MM.1S (cell line): ENCODE measurements at regions not wholly inside any gene's neighbourhood (a gene's known extent, or its start where the extent isn't known, plus 50 kb on each side); places are given as distances from the start of the nearest gene placed in this dataset.

Experiments
- DNase-seq: peaks from one replicate; pipeline ENCODE4 v3.0.0-alpha.2; 2015
- H2AFZ ChIP-seq: fragments of 300-600 bp; sonication (generic); 2 replicates; pipeline ENCODE4 v1.6.0; 2016; ENCODE audit warnings: antibody characterized with exemption, low read length
- H3F3A ChIP-seq: fragments of 300-600 bp; sonication (generic); 2 replicates; pipeline ENCODE4 v1.6.1; 2016; ENCODE audit warnings: mild to moderate bottlenecking, antibody characterized with exemption, low read length, moderate library complexity, mixed read lengths; ENCODE audit not compliant: insufficient read depth
- H3K27ac ChIP-seq: fragments of 300-600 bp; sonication (generic); 2 replicates; pipeline ENCODE4 v1.5.1; 2016; ENCODE audit warnings: mild to moderate bottlenecking, low read length
- H3K27me3 ChIP-seq: fragments of 300-600 bp; sonication (generic); replicated peaks from 2 replicates; pipeline ENCODE4 v1.6.0; 2016; ENCODE audit warnings: low read length; ENCODE audit not compliant: insufficient read depth
- H3K36me3 ChIP-seq: fragments of 300-600 bp; sonication (generic); replicated peaks from 2 replicates; pipeline ENCODE4 v1.6.1; 2016; ENCODE audit warnings: mild to moderate bottlenecking, low read length, mixed read lengths; ENCODE audit not compliant: insufficient read depth
- H3K4me1 ChIP-seq: fragments of 300-600 bp; sonication (generic); 2 replicates; pipeline ENCODE4 v1.6.1; 2016; ENCODE audit warnings: low read length, mixed read lengths
- H3K4me2 ChIP-seq: fragments of 300-600 bp; sonication (generic); 2 replicates; pipeline ENCODE4 v1.6.0; 2016; ENCODE audit warnings: low read depth, low read length
- H3K4me3 ChIP-seq: fragments of 300-600 bp; sonication (generic); 2 replicates; pipeline ENCODE4 v1.5.1; 2016; ENCODE audit warnings: low read length, mixed read lengths
- H3K79me2 ChIP-seq: fragments of 300-600 bp; sonication (generic); 2 replicates; pipeline ENCODE4 v1.6.1; 2016; ENCODE audit warnings: mixed run types, low read length, mixed read lengths
- H3K9ac ChIP-seq: fragments of 300-600 bp; sonication (generic); 2 replicates; pipeline ENCODE4 v1.6.1; 2016; ENCODE audit warnings: low read length, mixed read lengths
- H3K9me2 ChIP-seq: fragments of 300-600 bp; sonication (generic); replicated peaks from 2 replicates; pipeline ENCODE4 v1.6.1; 2016; ENCODE audit warnings: mild to moderate bottlenecking, low read length, mixed read lengths; ENCODE audit not compliant: insufficient read depth
- H3K9me3 ChIP-seq: fragments of 300-600 bp; sonication (generic); replicated peaks from 2 replicates; pipeline ENCODE4 v1.6.1; 2016; ENCODE audit warnings: mild to moderate bottlenecking, low read length, mixed read lengths; ENCODE audit not compliant: insufficient read depth
- H4K20me1 ChIP-seq: fragments of 300-600 bp; sonication (generic); 2 replicates; pipeline ENCODE4 v1.6.1; 2016; ENCODE audit warnings: mild to moderate bottlenecking, low read length, moderate library complexity, mixed read lengths; ENCODE audit not compliant: insufficient read depth
- CTCF ChIP-seq: fragments of 300-600 bp; sonication (generic); IDR thresholded peaks from 2 replicates; pipeline ENCODE4 v1.5.1; 2016; ENCODE audit warnings: antibody characterized with exemption, low read length, mixed read lengths
- EZH2 ChIP-seq: fragments of 300-600 bp; sonication (generic); optimal IDR thresholded peaks from 2 replicates; pipeline ENCODE3; 2017; ENCODE audit warnings: low read depth, mild to moderate bottlenecking, antibody characterized with exemption, low read length, mixed read lengths
- EZH2phosphoT487 ChIP-seq: fragments of 300-600 bp; sonication (generic); IDR thresholded peaks from 2 replicates; pipeline ENCODE4 v1.6.1; 2018; ENCODE audit warnings: antibody characterized with exemption, low read length

GRCh38 chr10:61321041-61321857, 131.9 kb downstream of the TMEM26 start:
- Histone ChIP-seq H3K9me2 (no peaks in the 10 kb centered on the region), H2AFZ (no peak overlapping the region), H3K4me1 (peaks cover 12% of the 10 kb centered on the region), H3K9me3 (no peaks in the 10 kb centered on the region), H3K9ac (no peak overlapping the region), H3F3A (no peaks in the 10 kb centered on the region), H3K4me3 (no peak overlapping the region), H3K27ac (no peak overlapping the region), H3K79me2 (no peaks in the 10 kb centered on the region), H3K36me3 (no peaks in the 10 kb centered on the region), H3K27me3 (no peaks in the 10 kb centered on the region), H3K4me2 (no peak overlapping the region), H4K20me1 (no peaks in the 10 kb centered on the region)
- no peak for DNase-seq
- no peak for TF ChIP-seq EZH2
- no peak for TF ChIP-seq EZH2phosphoT487
- no peak for TF ChIP-seq CTCF

GRCh38 chr10:61320257-61320587, 133.0 kb downstream of the TMEM26 start:
- no peak for DNase-seq
- Histone ChIP-seq H2AFZ (no peak overlapping the region), H3F3A (no peaks in the 10 kb centered on the region), H3K79me2 (no peaks in the 10 kb centered on the region), H3K36me3 (no peaks in the 10 kb centered on the region), H3K4me2 (no peak overlapping the region), H4K20me1 (no peaks in the 10 kb centered on the region), H3K27me3 (no peaks in the 10 kb centered on the region), H3K27ac (no peak overlapping the region), H3K4me1 (peaks cover 12% of the 10 kb centered on the region), H3K4me3 (no peak overlapping the region), H3K9me2 (no peaks in the 10 kb centered on the region), H3K9me3 (no peaks in the 10 kb centered on the region), H3K9ac (no peak overlapping the region)
- no peak for TF ChIP-seq EZH2
- TF ChIP-seq CTCF, result no peak
- no peak for TF ChIP-seq EZH2phosphoT487

DNA sequence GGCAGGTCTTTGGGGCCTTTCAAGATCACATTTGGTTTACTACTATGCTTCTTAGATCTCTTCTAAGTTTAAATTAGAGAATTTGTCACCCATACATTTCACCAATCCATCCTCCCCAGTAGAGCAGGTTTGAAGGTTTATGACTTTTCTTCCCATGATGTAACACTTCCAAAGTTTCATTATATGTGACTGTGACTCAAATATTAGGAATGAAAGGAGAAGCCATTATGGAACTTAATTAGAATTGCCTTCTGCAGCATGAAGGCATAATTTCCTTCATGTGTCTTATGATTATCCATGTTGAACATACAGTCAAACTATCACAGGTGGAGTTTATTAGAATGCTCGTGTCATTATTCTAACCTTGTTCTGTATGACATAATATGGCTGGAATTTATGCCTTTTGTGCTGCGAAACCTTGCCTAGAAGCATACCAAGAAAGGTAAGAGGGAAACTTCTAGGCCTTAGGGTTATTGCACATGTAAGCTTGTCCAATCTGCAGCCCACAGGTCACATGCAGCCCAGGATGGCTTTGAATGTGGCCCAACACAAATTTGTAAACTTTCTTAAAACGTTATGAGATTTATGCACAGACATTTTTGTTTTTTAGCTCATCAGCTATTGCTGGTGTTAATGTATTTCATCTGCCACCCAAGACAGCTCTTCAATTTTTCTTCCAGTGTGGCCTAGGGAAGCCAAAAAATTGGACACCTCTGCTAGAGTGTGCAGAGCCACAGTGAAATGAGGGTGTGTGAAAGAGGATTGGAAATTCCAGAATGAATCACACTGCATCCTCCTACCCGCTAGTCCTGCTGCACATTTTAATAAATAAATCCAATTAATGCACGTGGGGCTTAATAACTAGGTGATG, 133.6 kb downstream of the TMEM26 start:
- Histone ChIP-seq H3K4me3 (no peak overlapping the region), H3K27ac (no peak overlapping the region), H3K4me1 (peaks cover 12% of the 10 kb centered on the region), H3K36me3 (no peaks in the 10 kb centered on the region), H3K9me3 (no peaks in the 10 kb centered on the region), H4K20me1 (no peaks in the 10 kb centered on the region), H3K4me2 (no peak overlapping the region), H2AFZ (no peak overlapping the region), H3K27me3 (no peaks in the 10 kb centered on the region), H3K79me2 (no peaks in the 10 kb centered on the region), H3K9ac (no peak overlapping the region), H3F3A (no peaks in the 10 kb centered on the region), H3K9me2 (no peaks in the 10 kb centered on the region)
- TF ChIP-seq EZH2, result no peak
- no peak for TF ChIP-seq CTCF
- no peak for TF ChIP-seq EZH2phosphoT487
- no peak for DNase-seq
